Trophoblast cell (in vitro differentiated cells and primary cell): ENCODE measurements at regions not wholly inside any gene's neighbourhood (a gene's known extent, or its start where the extent isn't known, plus 50 kb on each side); places are given as distances from the start of the nearest gene placed in this dataset.

ENCODE experiments used
- DNase-seq, 2 donors: peaks; one replicate each; pipeline ENCODE4 v3.0.0-alpha.2; 2016
- H2AFZ ChIP-seq: 2 replicates; pipeline ENCODE4 v1.6.1; 2013; ENCODE audit warnings: low read length, moderate library complexity, mild to moderate bottlenecking; ENCODE audit not compliant: insufficient read depth, poor library complexity
- H2AK5ac ChIP-seq: 2 replicates; pipeline ENCODE4 v1.6.1; 2013; ENCODE audit warnings: mild to moderate bottlenecking, low read length
- H2BK120ac ChIP-seq: 2 replicates; pipeline ENCODE4 v1.6.1; 2013; ENCODE audit warnings: low read length, mild to moderate bottlenecking, moderate library complexity; ENCODE audit not compliant: insufficient read depth, poor library complexity
- H2BK12ac ChIP-seq: 2 replicates; pipeline ENCODE4 v1.6.1; 2013; ENCODE audit warnings: mild to moderate bottlenecking, low read length, moderate library complexity
- H2BK5ac ChIP-seq: 2 replicates; pipeline ENCODE4 v1.6.1; 2013; ENCODE audit warnings: low read length, low read depth, moderate library complexity, mild to moderate bottlenecking; ENCODE audit not compliant: poor library complexity
- H3K14ac ChIP-seq: 2 replicates; pipeline ENCODE4 v1.6.1; 2013; ENCODE audit warnings: mild to moderate bottlenecking, low read length
- H3K18ac ChIP-seq: 2 replicates; pipeline ENCODE4 v1.6.1; 2013; ENCODE audit warnings: mild to moderate bottlenecking, low read length
- H3K23ac ChIP-seq: 2 replicates; pipeline ENCODE4 v1.6.1; 2013; ENCODE audit warnings: low read length
- H3K27ac ChIP-seq: 2 replicates; pipeline ENCODE4 v1.5.1; 2013; ENCODE audit warnings: low read depth, mild to moderate bottlenecking, inconsistent platforms, low read length, moderate library complexity
- H3K27me3 ChIP-seq: 2 replicates; pipeline ENCODE4 v1.6.1; 2013; ENCODE audit warnings: inconsistent platforms, mild to moderate bottlenecking, low read length, moderate library complexity; ENCODE audit not compliant: insufficient read depth
- H3K36me3 ChIP-seq, 2 experiments: 1 replicate in 1 of 2; 2 replicates in 1 of 2; pipeline ENCODE4 v1.6.1; 2013; ENCODE audit warnings: low read length in 2 of 2, mild to moderate bottlenecking in 2 of 2, moderate library complexity in 1 of 2; ENCODE audit not compliant: insufficient read depth in 2 of 2, control insufficient read depth in 1 of 2
- H3K4ac ChIP-seq: 2 replicates; pipeline ENCODE4 v1.6.1; 2013; ENCODE audit warnings: low read depth, mild to moderate bottlenecking, low read length, moderate library complexity
- H3K4me1 ChIP-seq, 2 experiments: 1 replicate in 1 of 2; 2 replicates in 1 of 2; pipeline ENCODE4 v1.6.1; 2013; ENCODE audit warnings: low read length in 2 of 2, mild to moderate bottlenecking in 2 of 2, moderate library complexity in 1 of 2; ENCODE audit not compliant: insufficient read depth in 2 of 2, control insufficient read depth in 1 of 2
- H3K4me2 ChIP-seq: 2 replicates; pipeline ENCODE4 v1.6.1; 2013; ENCODE audit warnings: inconsistent platforms, mild to moderate bottlenecking, low read length, moderate library complexity
- H3K4me3 ChIP-seq: 2 replicates; pipeline ENCODE4 v1.5.1; 2013; ENCODE audit warnings: mild to moderate bottlenecking, low read depth, low read length, inconsistent platforms
- H3K79me1 ChIP-seq: one replicate; pipeline ENCODE4 v1.6.1; 2013; ENCODE audit warnings: low read length
- H3K79me2 ChIP-seq: 2 replicates; pipeline ENCODE4 v1.6.1; 2013; ENCODE audit warnings: low read length, mild to moderate bottlenecking; ENCODE audit not compliant: control insufficient read depth, insufficient read depth, poor library complexity
- H3K9ac ChIP-seq: 2 replicates; pipeline ENCODE4 v1.6.1; 2013; ENCODE audit warnings: mild to moderate bottlenecking, low read length
- H3K9me3 ChIP-seq: 2 replicates; pipeline ENCODE4 v1.6.1; 2013; ENCODE audit warnings: low read depth, mild to moderate bottlenecking, control low read depth, inconsistent platforms, low read length; ENCODE audit not compliant: insufficient read depth
- H4K12ac ChIP-seq: 2 replicates; pipeline ENCODE4 v1.6.1; 2013; ENCODE audit warnings: low read depth, mild to moderate bottlenecking, low read length, moderate library complexity
- H4K8ac ChIP-seq: 2 replicates; pipeline ENCODE4 v1.6.1; 2013; ENCODE audit warnings: low read depth, mild to moderate bottlenecking, low read length, moderate library complexity
- H4K91ac ChIP-seq: one replicate; pipeline ENCODE4 v1.6.1; 2013; ENCODE audit warnings: low read depth, mild to moderate bottlenecking, low read length, moderate library complexity
- WGBS: extraction: QIAGEN DNeasy Blood & Tissue Kit; methylation state at CpG from one replicate; pipeline ENCODE4 v1.1.7; 2013; ENCODE audit warnings: missing lambda C conversion rate; ENCODE audit not compliant: insufficient read length, insufficient coverage; ENCODE audit errors: extremely low coverage; 5-methylcytosine and 5-hydroxymethylcytosine counted together

DNA sequence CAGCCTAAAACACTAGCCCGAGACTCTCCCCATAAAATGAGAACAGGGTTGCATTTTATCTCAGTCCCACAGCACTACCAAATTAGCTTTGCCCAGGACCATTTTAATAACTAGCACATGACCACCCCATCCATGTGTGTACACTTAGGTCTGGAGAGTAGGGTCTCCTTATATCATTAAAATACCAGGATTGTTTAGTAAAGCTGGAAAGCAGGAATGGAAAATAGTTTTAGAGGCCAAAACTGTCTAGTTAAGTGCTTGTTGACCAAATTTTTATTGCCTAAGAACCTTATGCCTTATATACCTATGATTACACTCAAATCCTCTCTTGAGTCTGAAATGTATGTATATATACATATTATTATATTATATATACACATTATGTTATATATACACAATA, 608.4 kb downstream of the HDGFL1 start:
- no peak overlapping the region for H2BK12ac ChIP-seq
- no peak overlapping the region for H3K4me2 ChIP-seq
- H3K4me1 ChIP-seq: peaks cover 0 to 1% of the 10 kb centered on the region in 2 experiments
- no peak overlapping the region for H3K4me3 ChIP-seq
- no peak overlapping the region for H3K27ac ChIP-seq
- no peak overlapping the region for H3K23ac ChIP-seq
- H2AK5ac ChIP-seq: no peak overlapping the region
- no peaks in the 10 kb centered on the region for H3K9me3 ChIP-seq
- no peak overlapping the region for H2BK5ac ChIP-seq
- H4K8ac ChIP-seq: no peak overlapping the region
- H4K91ac ChIP-seq: no peak overlapping the region
- no CpG with 5 or more reads among the region's 1 CpG for WGBS
- no peak overlapping the region for H3K18ac ChIP-seq
- H3K9ac ChIP-seq: no peak overlapping the region
- no peak overlapping the region for H3K4ac ChIP-seq
- H3K14ac ChIP-seq: no peak overlapping the region
- no peaks in the 10 kb centered on the region for H3K79me2 ChIP-seq
- H2BK120ac ChIP-seq: no peak overlapping the region
- H3K27me3 ChIP-seq: no peaks in the 10 kb centered on the region
- no peak overlapping the region for H2AFZ ChIP-seq
- H3K79me1 ChIP-seq: no peaks in the 10 kb centered on the region
- H4K12ac ChIP-seq: no peak overlapping the region
- H3K36me3 ChIP-seq: peaks cover 0 to 1% of the 10 kb centered on the region in 2 experiments
- no peak for DNase-seq

DNA sequence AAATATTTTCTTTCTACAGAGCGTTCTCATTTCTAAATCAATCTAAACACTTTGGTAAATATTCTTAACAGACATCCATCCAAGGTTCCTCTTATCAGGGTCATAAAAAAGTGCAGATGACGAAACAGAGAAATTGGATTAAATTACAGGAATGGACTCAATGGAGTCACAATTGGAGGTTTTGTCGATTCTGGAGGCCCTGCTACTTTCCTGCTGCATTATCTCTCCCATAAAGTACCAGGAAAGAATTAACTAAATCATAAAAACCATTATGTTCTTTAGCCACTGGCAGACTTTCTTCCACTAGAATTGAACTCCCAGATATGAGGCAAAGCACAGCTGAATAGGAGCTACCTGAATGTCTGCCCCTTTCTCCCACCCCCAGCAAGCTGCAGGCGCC, 610.6 kb downstream of the HDGFL1 start:
- Histone ChIP-seq H3K4me2 (no peak overlapping the region), H4K12ac (no peak overlapping the region), H3K4ac (no peak overlapping the region), H3K4me1 (peaks cover 0 to 1% of the 10 kb centered on the region in 2 experiments), H2BK12ac (no peak overlapping the region), H3K23ac (no peak overlapping the region), H3K4me3 (no peak overlapping the region), H3K79me2 (no peaks in the 10 kb centered on the region), H3K18ac (no peak overlapping the region), H3K9me3 (no peaks in the 10 kb centered on the region), H3K9ac (no peak overlapping the region), H2BK120ac (no peak overlapping the region), H3K27ac (no peak overlapping the region), H2AFZ (no peak overlapping the region), H4K8ac (no peak overlapping the region), H3K79me1 (no peaks in the 10 kb centered on the region), H2AK5ac (no peak overlapping the region), H2BK5ac (no peak overlapping the region), H3K14ac (no peak overlapping the region), H3K27me3 (no peaks in the 10 kb centered on the region), H4K91ac (no peak overlapping the region), H3K36me3 (peaks cover 0 to 1% of the 10 kb centered on the region in 2 experiments)
- WGBS: 100% methylated on average over 1 of the region's 4 CpGs
- no peak for DNase-seq

DNA sequence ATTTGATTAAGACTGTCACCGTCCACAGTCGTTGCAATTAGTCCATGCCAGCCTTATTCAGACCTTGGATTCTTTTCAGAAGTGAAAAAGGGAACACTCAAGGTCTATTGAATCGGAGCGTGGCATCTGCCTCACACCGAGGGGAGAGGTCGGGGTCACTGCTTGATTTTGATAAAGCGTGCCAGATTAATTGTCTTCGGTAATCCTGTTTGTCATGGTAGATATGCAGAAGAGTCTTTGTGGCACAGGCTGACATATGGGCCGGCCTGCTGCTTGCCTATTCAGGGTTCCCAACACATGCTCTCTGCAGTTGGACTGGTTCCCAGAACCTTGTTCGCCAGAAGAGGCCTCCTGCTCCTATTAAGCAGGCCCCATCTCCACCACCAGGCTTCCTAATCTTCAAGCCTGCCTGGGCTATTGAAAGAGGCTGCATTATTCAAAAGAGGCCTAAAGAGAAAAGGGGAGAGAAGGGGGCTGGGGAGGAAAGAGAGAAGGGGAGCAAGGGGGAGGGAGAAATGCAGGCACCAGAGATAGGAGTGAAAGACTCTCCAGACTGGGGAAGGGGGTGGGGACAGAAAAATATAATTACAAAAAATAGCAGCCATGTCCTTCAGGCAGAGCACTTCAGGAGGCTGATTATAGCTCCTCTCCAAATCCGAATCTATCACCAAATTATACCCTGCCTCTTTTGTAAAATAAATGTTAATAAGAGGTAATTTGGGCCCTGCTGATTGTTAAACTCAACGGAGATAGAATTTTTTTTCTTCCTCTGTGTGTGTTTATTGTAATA, 611.3 kb downstream of the HDGFL1 start:
- no peak overlapping the region for H3K4me2 ChIP-seq
- no peak overlapping the region for H3K23ac ChIP-seq
- H4K8ac ChIP-seq: no peak overlapping the region
- no peak overlapping the region for H3K18ac ChIP-seq
- H3K14ac ChIP-seq: no peak overlapping the region
- no peaks in the 10 kb centered on the region for H3K27me3 ChIP-seq
- H3K4me1 ChIP-seq: peaks cover 0 to 1% of the 10 kb centered on the region in 2 experiments
- H2AK5ac ChIP-seq: no peak overlapping the region
- no peak overlapping the region for H2BK12ac ChIP-seq
- no peak overlapping the region for H3K27ac ChIP-seq
- no peaks in the 10 kb centered on the region for H3K79me1 ChIP-seq
- H3K4ac ChIP-seq: no peak overlapping the region
- H3K4me3 ChIP-seq: no peak overlapping the region
- no peak overlapping the region for H4K12ac ChIP-seq
- H2AFZ ChIP-seq: no peak overlapping the region
- peaks cover 0 to 1% of the 10 kb centered on the region in 2 experiments for H3K36me3 ChIP-seq
- H2BK120ac ChIP-seq: no peak overlapping the region
- H3K9me3 ChIP-seq: no peaks in the 10 kb centered on the region
- no peaks in the 10 kb centered on the region for H3K79me2 ChIP-seq
- no peak for DNase-seq
- no CpG with 5 or more reads among the region's 12 CpGs for WGBS
- no peak overlapping the region for H4K91ac ChIP-seq
- H2BK5ac ChIP-seq: no peak overlapping the region
- H3K9ac ChIP-seq: no peak overlapping the region

DNA sequence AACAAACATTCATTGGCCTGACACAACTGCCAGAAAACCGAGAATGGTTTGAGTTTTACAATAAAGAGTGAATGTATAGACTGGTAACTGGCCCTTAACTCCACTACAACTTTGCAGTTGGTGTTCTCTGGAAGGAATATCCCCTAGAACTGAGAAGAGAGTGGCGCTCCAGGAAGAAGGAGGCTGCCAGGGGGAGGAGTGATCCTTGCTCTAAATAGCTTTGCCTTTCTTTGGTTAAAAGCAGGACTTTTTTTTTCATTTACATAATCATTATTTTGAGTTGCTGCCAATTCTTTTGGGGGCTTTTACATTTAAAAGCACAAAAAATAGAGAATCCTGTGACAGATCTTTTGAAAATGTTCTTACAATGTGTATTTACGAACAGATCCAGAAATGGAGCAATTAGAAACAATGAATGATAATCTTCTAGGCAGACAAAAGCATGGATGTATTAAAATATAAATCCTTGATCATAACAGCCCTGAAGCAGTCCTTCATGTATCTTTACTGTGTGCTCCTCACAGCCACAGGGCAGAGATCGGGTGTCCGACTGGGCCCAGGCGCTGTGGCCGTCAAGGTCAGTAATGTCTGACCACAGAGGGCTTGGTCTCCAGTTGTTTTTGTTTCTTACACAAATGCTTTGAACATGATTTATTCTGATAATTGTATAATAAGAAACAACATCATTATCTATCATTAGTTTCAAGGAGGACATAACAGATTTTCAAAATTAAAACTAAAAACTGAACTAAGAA, 612.2 kb downstream of the HDGFL1 start:
- no peak overlapping the region for H3K9ac ChIP-seq
- no peak overlapping the region for H3K4ac ChIP-seq
- H3K79me2 ChIP-seq: no peaks in the 10 kb centered on the region
- H3K4me1 ChIP-seq: peaks cover 0 to 1% of the 10 kb centered on the region in 2 experiments
- H3K79me1 ChIP-seq: no peaks in the 10 kb centered on the region
- H4K91ac ChIP-seq: no peak overlapping the region
- H2BK120ac ChIP-seq: no peak overlapping the region
- no peak overlapping the region for H4K8ac ChIP-seq
- DNase-seq: no peak
- H3K4me2 ChIP-seq: no peak overlapping the region
- no peak overlapping the region for H3K23ac ChIP-seq
- no peak overlapping the region for H3K18ac ChIP-seq
- H3K27me3 ChIP-seq: no peaks in the 10 kb centered on the region
- no peak overlapping the region for H2BK12ac ChIP-seq
- no peak overlapping the region for H2BK5ac ChIP-seq
- H3K4me3 ChIP-seq: no peak overlapping the region
- no peak overlapping the region for H3K14ac ChIP-seq
- H3K36me3 ChIP-seq: peaks cover 0 to 1% of the 10 kb centered on the region in 2 experiments
- no peak overlapping the region for H2AK5ac ChIP-seq
- H3K27ac ChIP-seq: no peak overlapping the region
- no peaks in the 10 kb centered on the region for H3K9me3 ChIP-seq
- WGBS: no CpG with 5 or more reads among the region's 7 CpGs
- H2AFZ ChIP-seq: no peak overlapping the region
- H4K12ac ChIP-seq: no peak overlapping the region
